Muscle layer of colon (tissue), 2 donors: ENCODE measurements at regions not wholly inside any gene's neighbourhood (a gene's known extent, or its start where the extent isn't known, plus 50 kb on each side); places are given as distances from the start of the nearest gene placed in this dataset.

ENCODE experiments used
- H3K27ac ChIP-seq: one replicate; pipeline ENCODE4 v1.7.0; 2013; ENCODE audit warnings: low read depth, mild to moderate bottlenecking, low read length, moderate library complexity
- H3K27me3 ChIP-seq, 2 donors: one replicate each; pipeline ENCODE4 v1.7.0; 2013; ENCODE audit warnings: low read length in 2 of 2, mild to moderate bottlenecking in 2 of 2; ENCODE audit not compliant: insufficient read depth in 2 of 2, control insufficient read depth in 1 of 2
- H3K36me3 ChIP-seq: one replicate; pipeline ENCODE4 v1.7.0; 2013; ENCODE audit warnings: mild to moderate bottlenecking, low read length; ENCODE audit not compliant: insufficient read depth
- H3K4me1 ChIP-seq: one replicate; pipeline ENCODE4 v1.7.0; 2013; ENCODE audit warnings: mild to moderate bottlenecking, low read length; ENCODE audit not compliant: insufficient read depth
- H3K4me3 ChIP-seq, 2 donors: one replicate each; pipeline ENCODE4 v1.7.0; 2013; ENCODE audit warnings: low read length in 2 of 2, low read depth in 1 of 2, mild to moderate bottlenecking in 1 of 2, moderate library complexity in 1 of 2
- H3K9ac ChIP-seq: one replicate; pipeline ENCODE4 v1.7.0; 2013; ENCODE audit warnings: low read length
- H3K9me3 ChIP-seq: one replicate; pipeline ENCODE4 v1.7.0; 2013; ENCODE audit warnings: mild to moderate bottlenecking, low read length
- donor health status: abdominal sarcoma.
- donor health status: Adenocarcinoma of cecum.

DNA sequence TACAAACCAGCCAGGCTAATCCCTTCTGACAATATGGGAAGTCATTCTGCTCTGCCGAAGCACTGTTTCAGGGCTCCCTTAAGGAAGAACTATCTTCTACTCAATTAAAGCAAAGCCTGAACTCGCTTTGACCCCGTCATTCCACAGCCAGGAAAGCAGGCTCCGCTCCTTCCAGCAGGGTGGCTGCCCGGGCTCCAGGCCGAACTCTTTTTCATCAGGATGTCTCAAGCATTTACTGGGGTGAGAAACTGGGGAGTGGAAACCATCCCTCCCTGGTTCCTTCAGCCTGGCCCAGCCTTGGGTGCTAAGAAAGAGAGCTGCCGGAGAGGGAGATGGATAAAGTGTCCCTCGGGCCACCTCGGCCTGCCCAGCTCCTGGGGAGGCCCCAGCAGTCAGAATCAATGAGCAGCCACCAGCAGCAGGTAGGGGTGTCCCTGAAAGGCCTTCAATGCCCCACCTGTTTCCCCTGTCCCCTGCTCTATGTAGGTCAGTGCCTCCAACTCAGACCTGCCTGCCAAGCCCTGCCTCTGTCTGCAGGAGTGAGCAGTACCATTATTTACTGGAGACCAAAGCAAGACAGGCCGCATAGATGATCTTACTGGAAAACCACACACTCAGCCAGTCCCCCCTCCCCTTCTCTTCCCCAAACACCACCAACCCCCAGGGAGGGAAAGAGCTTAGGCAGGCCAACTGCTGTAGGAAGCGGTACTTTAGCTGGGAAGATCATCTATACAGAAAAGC lies 225.6 kb upstream of the TLE3 start:
- Histone ChIP-seq H3K27me3 (no peaks in the 10 kb centered on the region), H3K27ac (peak overlapping the region; percentile 90), H3K4me1 (peaks cover 73% of the 10 kb centered on the region), H3K9ac (peak overlapping the region; percentile 13), H3K36me3 (no peaks in the 10 kb centered on the region), H3K4me3 (no peak overlapping the region), H3K9me3 (no peaks in the 10 kb centered on the region)

DNA sequence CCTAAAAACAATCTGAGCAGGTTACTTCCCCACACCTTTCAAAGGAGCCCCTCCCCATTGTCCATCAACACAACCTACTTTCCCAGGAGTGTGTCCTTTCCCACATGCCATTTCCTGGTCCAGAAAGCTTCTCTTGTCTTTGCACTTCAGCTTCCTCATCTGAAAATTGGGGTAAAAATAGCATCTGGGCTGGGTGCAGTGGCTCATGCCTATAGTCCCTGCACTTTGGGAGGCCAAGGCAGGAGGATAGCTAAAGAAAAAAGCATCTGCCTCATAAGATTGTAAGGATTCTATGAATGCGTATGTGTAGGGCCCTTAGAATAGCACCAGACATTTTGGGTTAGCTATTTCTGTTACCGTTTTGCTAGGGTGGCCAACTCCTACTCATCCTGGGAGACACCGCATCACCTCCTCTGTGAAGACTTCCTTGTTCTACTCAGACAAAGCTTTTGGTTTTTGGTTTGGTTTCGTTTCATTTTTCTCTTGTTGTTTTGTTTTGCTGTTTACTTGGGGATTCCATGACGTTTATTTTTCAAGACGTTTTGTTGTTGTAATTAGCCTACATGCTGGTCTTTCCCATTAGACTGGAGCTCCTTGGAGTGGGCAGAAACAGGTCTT lies 224.4 kb upstream of the TLE3 start:
- Histone ChIP-seq H3K36me3 (no peaks in the 10 kb centered on the region), H3K27me3 (no peaks in the 10 kb centered on the region), H3K4me3 (no peak overlapping the region), H3K27ac (peak overlapping the region; percentile 90), H3K4me1 (peaks cover 69% of the 10 kb centered on the region), H3K9me3 (no peaks in the 10 kb centered on the region), H3K9ac (no peak overlapping the region)

DNA sequence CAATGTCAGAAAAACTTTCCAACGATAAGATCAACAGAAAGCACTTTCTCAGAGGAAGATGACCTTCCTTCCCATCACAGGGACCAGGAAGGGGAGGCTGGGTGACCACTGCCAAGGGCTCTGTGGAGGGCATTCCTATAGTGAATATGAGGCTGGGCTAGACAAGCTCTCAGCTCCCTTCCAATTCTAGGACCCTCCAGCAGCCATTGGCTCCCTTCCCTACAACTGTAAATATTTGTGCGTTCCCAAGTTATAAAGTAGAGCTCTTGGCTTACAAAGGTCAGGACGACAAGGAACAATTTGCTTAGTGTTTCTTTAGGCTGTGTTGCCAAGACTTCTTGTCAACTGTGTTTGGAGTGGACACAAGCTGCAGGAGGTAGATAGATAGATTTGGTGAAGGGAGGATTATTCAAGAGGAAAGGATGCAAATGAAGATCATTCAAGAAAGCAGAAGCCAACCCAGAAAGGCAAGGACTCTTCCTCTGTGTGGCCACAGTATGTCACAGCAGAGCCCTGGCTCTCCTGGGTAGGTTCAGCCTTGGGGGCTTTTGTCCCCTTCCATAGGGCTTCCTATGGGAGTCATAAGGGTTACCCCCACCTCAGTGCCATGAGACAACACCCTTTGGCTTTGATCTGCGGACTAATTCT lies 223.6 kb upstream of the TLE3 start:
- no peak overlapping the region for H3K9ac ChIP-seq
- peak overlapping the region; percentile 71 for H3K27ac ChIP-seq
- H3K9me3 ChIP-seq: no peaks in the 10 kb centered on the region
- no peak overlapping the region for H3K4me3 ChIP-seq
- H3K27me3 ChIP-seq: no peaks in the 10 kb centered on the region
- H3K4me1 ChIP-seq: peaks cover 69% of the 10 kb centered on the region
- H3K36me3 ChIP-seq: no peaks in the 10 kb centered on the region

DNA sequence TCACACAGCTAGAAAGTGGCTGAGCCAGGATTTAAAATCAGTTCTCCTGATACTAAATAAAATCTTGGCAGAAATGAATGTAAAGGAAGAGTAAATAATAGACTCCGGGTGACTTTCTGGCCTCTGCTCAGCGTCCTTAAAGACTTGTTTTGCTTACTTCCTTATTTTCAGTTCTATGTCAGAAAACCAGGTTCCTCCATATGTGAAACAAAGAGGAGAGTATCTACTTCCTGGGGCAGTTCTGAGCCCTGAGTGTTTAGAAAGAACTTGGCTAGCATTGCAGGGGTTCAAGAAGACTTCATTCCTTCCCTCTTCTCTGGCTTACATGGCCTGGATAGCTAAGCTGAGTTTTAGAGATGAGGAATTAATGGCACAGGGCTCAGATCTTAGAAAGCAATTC lies 222.8 kb upstream of the TLE3 start:
- no peak overlapping the region for H3K9ac ChIP-seq
- peak overlapping the region; percentile 71 for H3K27ac ChIP-seq
- H3K36me3 ChIP-seq: no peaks in the 10 kb centered on the region
- no peaks in the 10 kb centered on the region for H3K27me3 ChIP-seq
- peaks cover 69% of the 10 kb centered on the region for H3K4me1 ChIP-seq
- H3K9me3 ChIP-seq: no peaks in the 10 kb centered on the region
- H3K4me3 ChIP-seq: no peak overlapping the region

DNA sequence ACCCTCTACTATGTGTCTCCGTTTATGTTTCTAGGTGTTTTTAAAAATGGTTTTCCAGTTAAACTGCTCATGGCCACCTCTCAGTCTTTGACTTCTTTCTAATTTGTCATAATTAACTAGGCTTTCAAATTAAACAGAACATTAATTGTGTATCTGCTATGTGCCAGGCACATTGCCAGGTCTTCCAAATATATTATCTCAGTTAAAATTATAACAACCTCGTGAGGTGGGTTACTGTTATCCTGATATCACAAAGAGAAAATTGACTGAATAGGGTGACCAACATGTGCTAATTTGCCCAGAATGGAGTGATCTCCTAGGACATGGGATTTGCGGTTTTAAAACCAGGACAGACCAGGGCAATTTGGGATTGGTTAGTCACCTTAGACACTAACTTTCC lies 222.4 kb upstream of the TLE3 start:
- Histone ChIP-seq H3K27me3 (no peaks in the 10 kb centered on the region), H3K9ac (peak overlapping the region; percentile 8), H3K4me1 (peaks cover 68% of the 10 kb centered on the region), H3K27ac (peak overlapping the region; percentile 71), H3K9me3 (no peaks in the 10 kb centered on the region), H3K4me3 (no peak overlapping the region), H3K36me3 (no peaks in the 10 kb centered on the region)

DNA sequence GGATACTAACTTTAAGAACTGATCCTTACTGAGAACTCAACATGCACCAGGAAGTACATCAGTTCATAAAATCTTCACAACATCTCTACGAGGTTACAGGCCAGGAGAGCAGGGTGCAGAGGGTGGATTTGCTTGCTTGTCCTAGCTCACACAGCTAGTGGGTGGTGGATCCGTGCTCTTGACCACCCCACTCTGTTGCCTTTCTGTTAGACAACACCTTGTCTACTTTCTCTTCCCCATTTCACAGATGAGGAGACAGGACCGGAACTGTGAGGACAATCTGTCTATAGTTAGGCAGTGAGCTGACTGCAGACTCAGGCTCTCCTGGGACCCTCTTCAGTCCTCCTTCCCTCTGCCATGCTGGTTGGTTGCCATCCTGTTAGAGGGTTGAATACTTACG lies 221.7 kb upstream of the TLE3 start:
- H3K36me3 ChIP-seq: no peaks in the 10 kb centered on the region
- H3K4me3 ChIP-seq: no peak overlapping the region
- H3K9me3 ChIP-seq: no peaks in the 10 kb centered on the region
- peak overlapping the region; percentile 71 for H3K27ac ChIP-seq
- no peaks in the 10 kb centered on the region for H3K27me3 ChIP-seq
- peaks cover 62% of the 10 kb centered on the region for H3K4me1 ChIP-seq
- H3K9ac ChIP-seq: peak overlapping the region; percentile 8

DNA sequence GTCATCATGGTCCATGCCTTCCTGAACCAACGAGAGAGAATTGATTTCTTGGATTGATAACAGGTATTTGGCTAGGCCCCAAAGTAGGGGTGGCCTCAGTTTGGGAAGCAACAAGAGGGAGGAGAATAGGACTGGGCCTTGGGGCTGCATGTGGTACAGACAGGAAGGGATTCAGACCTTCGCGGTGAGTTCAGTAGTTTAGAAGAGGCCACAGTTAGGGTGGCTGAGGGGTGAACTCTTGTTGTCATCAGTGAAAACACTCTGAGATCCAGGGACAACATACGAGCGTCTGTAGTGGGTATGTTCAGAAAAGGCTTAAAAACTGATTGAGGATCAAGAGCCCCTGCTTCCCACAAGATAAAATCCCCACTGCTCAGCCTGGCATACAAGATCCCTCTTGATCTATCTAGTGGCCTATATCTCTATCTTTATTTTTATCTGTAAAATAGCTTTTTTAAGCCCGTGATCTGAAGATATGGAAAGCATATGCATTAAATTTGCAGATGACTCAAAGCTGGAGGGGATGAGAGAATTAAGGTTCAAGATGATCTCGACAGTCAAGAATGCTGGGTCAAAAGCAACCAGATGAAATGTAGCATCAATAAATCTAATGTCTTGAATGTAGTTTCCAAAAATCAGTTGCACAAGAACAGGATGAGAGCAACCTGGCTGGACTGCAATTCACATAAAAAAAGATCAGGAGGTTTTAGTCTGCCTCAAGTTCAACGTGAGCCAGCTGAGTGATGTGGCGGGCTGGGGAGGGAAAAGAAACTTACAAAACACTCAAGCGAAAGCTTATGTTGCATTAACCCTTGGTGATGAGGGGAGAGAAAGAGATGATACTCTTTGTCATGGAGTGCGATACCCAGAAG lies 221.1 kb upstream of the TLE3 start:
- no peaks in the 10 kb centered on the region for H3K9me3 ChIP-seq
- peak overlapping the region; percentile 71 for H3K27ac ChIP-seq
- H3K4me3 ChIP-seq: no peak overlapping the region
- H3K9ac ChIP-seq: no peak overlapping the region
- H3K4me1 ChIP-seq: peaks cover 56% of the 10 kb centered on the region
- no peaks in the 10 kb centered on the region for H3K27me3 ChIP-seq
- no peaks in the 10 kb centered on the region for H3K36me3 ChIP-seq

DNA sequence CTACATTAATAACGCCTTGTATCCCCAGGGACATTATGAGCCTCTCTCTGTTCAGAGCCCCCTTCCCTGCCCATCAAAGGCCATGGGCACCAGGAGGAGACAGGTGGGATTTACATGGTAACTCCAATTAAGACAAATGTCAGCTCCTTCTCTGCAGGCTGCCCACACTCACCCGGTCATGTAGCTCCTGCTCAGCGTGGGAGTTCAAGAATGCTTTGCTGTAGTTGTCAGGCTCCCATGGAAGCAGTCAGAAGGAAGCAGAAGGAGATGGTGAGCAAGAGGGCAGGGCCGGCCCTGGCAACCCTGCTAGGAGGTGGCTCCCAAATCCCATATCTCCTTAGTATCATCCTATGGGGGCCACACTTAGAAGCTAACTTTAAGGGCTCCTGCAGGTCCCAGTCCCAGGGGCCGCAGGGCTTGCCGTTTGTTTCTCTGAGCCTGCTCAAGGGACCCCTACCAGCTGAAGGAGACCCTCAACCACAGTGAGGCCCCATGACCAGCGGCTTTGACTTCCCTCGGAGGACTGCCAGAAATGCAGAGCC lies 218.4 kb upstream of the TLE3 start:
- Histone ChIP-seq H3K27ac (no peak overlapping the region), H3K9ac (no peak overlapping the region), H3K27me3 (no peaks in the 10 kb centered on the region), H3K36me3 (no peaks in the 10 kb centered on the region), H3K4me3 (no peak overlapping the region), H3K9me3 (no peaks in the 10 kb centered on the region), H3K4me1 (peaks cover 29% of the 10 kb centered on the region)

DNA sequence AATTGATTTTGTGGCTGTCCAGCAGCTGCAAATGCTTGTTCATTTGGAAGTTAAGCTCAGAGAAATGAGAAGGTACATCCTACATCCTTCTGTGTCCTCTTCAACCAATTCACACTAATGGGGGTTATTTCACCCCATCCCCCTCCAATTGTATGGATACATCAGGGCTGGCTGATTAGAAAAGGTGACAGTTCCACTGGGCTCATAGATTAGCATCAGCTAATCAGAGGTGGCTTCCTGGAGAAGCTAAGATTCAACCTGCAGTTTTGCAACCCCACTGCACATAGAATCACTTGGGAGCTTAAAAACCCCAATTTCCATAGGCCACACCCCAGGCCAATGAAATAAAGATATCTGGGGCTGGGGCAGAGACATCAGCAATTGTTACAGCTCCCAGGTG lies 217.7 kb upstream of the TLE3 start:
- H3K4me1 ChIP-seq: peaks cover 22% of the 10 kb centered on the region
- no peak overlapping the region for H3K4me3 ChIP-seq
- H3K27me3 ChIP-seq: no peaks in the 10 kb centered on the region
- no peak overlapping the region for H3K9ac ChIP-seq
- H3K9me3 ChIP-seq: no peaks in the 10 kb centered on the region
- H3K27ac ChIP-seq: no peak overlapping the region
- no peaks in the 10 kb centered on the region for H3K36me3 ChIP-seq

DNA sequence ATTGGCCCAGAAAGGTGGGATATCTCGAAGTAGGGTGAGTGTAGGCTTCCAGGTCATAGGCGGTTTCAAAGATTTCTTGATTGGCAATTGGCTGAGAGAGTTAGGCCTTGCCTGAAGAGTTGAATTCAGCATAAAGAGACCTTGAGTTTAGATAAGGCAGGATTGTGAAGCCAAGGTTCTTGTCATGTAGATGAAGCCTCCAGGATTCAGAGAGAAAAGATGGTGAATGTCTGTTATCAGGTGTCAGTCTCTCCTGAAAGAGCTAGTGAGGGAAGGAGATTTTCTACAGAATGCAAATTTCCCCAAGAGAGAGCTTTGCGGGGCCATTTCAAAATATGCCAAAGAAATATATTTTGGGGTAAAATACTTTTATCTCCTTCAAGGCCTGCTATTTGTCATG lies 217.0 kb upstream of the TLE3 start:
- Histone ChIP-seq H3K4me3 (no peak overlapping the region), H3K27me3 (no peaks in the 10 kb centered on the region), H3K4me1 (peaks cover 15% of the 10 kb centered on the region), H3K9ac (no peak overlapping the region), H3K36me3 (no peaks in the 10 kb centered on the region), H3K9me3 (no peaks in the 10 kb centered on the region), H3K27ac (no peak overlapping the region)

DNA sequence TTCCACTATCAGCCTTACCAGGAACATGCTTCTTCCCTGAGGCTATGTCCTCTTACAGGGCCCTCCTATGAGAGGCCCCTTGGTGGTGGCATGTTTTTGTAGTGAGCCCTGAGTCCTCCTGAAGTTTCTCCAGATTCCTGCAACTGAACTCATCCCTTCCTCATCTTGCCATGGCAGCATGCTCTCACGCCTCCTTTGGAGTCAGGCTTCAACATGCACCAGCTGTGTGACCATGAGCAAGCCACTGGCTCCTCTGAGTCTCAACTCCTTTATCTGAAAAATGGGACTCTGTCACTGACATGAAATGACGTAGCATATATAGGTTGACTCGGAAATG lies 216.3 kb upstream of the TLE3 start:
- Histone ChIP-seq H3K27me3 (no peaks in the 10 kb centered on the region), H3K4me1 (peaks cover 8% of the 10 kb centered on the region), H3K9me3 (no peaks in the 10 kb centered on the region), H3K9ac (no peak overlapping the region), H3K4me3 (no peak overlapping the region), H3K27ac (no peak overlapping the region), H3K36me3 (no peaks in the 10 kb centered on the region)
